K562 (cell line): ENCODE measurements at regions not wholly inside any gene's neighbourhood (a gene's known extent, or its start where the extent isn't known, plus 50 kb on each side); places are given as distances from the start of the nearest gene placed in this dataset.
A peak's percentile ranks its signal among the peaks of the same experiment; 100 is the strongest.

ENCODE experiments used
- BACH1 ChIP-seq: fragments of 200-800 bp; sonication (Bioruptor generic); IDR thresholded peaks from 2 replicates; pipeline ENCODE4 v1.6.1; 2016; ENCODE audit warnings: missing genetic modification characterization, missing compliant biosample characterization
- CBX3 ChIP-seq, 2 experiments: IDR thresholded peaks; 1 replicate in 1 of 2; 2 replicates in 1 of 2; pipeline ENCODE4 v1.6.1; 2012; ENCODE audit warnings: inconsistent platforms in 2 of 2, low read length in 2 of 2, borderline replicate concordance in 1 of 2, control low read depth in 1 of 2
- FOSL1 ChIP-seq: fragments of 200-800 bp; sonication (Bioruptor generic); conservative IDR thresholded peaks from 2 replicates; pipeline ENCODE4 v1.6.1; 2016; ENCODE audit warnings: missing genetic modification characterization, missing compliant biosample characterization
- FOXP1 ChIP-seq: sonication (generic); formaldehyde crosslinking; IDR thresholded peaks from 2 replicates; pipeline ENCODE4 v1.8.0; 2022; ENCODE audit warnings: mild to moderate bottlenecking, missing genetic modification reagents
- JUN ChIP-seq, 2 experiments: sonication (generic) in 1 of 2; formaldehyde crosslinking in 1 of 2; IDR thresholded peaks; 2 replicates each; pipeline versions ENCODE4 v1.6.1 to v1.8.0; 2012 to 2022; ENCODE audit warnings: borderline replicate concordance in 2 of 2, mild to moderate bottlenecking in 2 of 2, improper control_type of control experiment in 1 of 2, low read depth in 1 of 2, low read length in 1 of 2, missing genetic modification reagents in 1 of 2
- MYNN ChIP-seq, 2 experiments: sonication (generic); formaldehyde crosslinking in 1 of 2; IDR thresholded peaks; 2 replicates each; pipeline versions ENCODE4 v1.5.0 to v1.6.1; 2016 to 2020; ENCODE audit warnings: antibody characterized with exemption in 1 of 2, missing genetic modification reagents in 1 of 2
- POLR2AphosphoS2 ChIP-seq: IDR thresholded peaks from 2 replicates; pipeline ENCODE4 v1.6.1; 2012; ENCODE audit warnings: low read length, improper control_type of control experiment
- RBM15 ChIP-seq: fragments of 200-400 bp; formaldehyde crosslinking; IDR thresholded peaks from 2 replicates; pipeline ENCODE4 v1.6.1; 2018; ENCODE audit warnings: mild to moderate bottlenecking, low read length, moderate library complexity; ENCODE audit not compliant: insufficient read depth
- SIN3A ChIP-seq, 2 experiments: fragments of 150-350 bp in 1 of 2; IDR thresholded peaks; 2 replicates each; pipeline ENCODE4 v1.6.1; 2011 to 2016; ENCODE audit warnings: borderline replicate concordance in 2 of 2, low read depth in 2 of 2, low read length in 2 of 2, mild to moderate bottlenecking in 2 of 2, moderate library complexity in 2 of 2; ENCODE audit not compliant: control insufficient read depth in 1 of 2
- ZNF133 ChIP-seq: fragments of 250-450 bp; sonication (Bioruptor Pico); IDR thresholded peaks from 2 replicates; pipeline ENCODE4 v1.4.0; 2020; ENCODE audit warnings: mild to moderate bottlenecking
- ZNF146 ChIP-seq: IDR thresholded peaks from one replicate; pipeline ENCODE4 v1.6.1; 2018; ENCODE audit warnings: missing compliant biosample characterization; ENCODE audit not compliant: unreplicated experiment
- ZNF354B ChIP-seq: fragments of 250-450 bp; sonication (Bioruptor Pico); IDR thresholded peaks from 2 replicates; pipeline ENCODE4 v1.4.0; 2020
- TF ChIP-seq, protein P1 (sequence below): sonication (generic); formaldehyde crosslinking; IDR thresholded peaks from 2 replicates; pipeline ENCODE4 v1.8.1; 2022; ENCODE audit warnings: missing genetic modification reagents
- TF ChIP-seq, protein P2 (sequence below): sonication (generic); formaldehyde crosslinking; IDR thresholded peaks from 2 replicates; pipeline ENCODE4 v1.8.1; 2023; ENCODE audit warnings: mild to moderate bottlenecking, missing genetic modification reagents
- TF ChIP-seq, protein P3 (sequence below): fragments of 250-450 bp; sonication (Bioruptor Pico); IDR thresholded peaks from 2 replicates; pipeline ENCODE4 v1.8.0; 2022; ENCODE audit warnings: inconsistent platforms
- TF ChIP-seq, protein P4 (sequence below): fragments of 250-450 bp; sonication (Bioruptor Pico); IDR thresholded peaks from 2 replicates; pipeline ENCODE4 v1.4.0; 2020; ENCODE audit warnings: mild to moderate bottlenecking, moderate library complexity, borderline replicate concordance

DNA sequence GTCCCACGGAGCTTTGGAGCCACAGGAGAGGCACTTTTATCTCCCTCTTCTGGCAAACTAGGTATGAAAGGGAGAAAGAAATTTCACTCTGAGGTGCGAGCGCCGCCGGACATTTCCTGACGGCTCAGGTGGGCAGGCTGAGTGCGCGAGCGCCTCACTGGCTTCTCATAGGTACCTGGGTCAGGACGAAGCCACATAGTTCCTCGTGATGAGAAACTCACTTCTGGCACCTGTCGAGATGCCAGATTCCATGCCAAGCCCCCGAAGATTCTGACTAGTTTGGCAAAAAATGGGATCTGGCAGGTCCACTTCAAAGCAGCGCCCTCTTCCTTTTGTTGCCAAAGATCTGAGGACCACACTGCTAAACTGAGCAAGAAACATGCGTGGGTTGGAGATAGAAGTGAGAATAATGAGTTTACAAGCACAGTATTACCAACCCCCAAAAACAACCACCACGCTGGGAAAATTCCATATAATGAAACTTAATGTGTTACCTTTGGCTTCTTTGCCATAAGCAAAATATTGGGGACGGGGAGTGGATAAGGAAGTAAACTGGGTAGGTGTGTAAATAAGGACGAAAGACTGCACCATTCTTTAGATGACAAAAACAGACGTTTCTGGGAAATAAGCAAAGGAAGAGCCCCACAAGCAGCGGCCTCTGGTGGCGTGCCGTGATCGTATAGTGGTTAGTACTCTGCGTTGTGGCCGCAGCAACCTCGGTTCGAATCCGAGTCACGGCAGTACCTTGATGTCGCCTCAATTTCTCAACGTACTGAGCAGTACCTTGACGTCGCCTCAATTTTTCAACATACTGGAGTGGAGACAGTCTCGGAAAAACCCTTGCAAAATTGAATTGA is 89.8 kb upstream of the PRSS16 start (continued):
- TF ChIP-seq, protein P1, sequence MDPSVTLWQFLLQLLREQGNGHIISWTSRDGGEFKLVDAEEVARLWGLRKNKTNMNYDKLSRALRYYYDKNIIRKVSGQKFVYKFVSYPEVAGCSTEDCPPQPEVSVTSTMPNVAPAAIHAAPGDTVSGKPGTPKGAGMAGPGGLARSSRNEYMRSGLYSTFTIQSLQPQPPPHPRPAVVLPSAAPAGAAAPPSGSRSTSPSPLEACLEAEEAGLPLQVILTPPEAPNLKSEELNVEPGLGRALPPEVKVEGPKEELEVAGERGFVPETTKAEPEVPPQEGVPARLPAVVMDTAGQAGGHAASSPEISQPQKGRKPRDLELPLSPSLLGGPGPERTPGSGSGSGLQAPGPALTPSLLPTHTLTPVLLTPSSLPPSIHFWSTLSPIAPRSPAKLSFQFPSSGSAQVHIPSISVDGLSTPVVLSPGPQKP: no peak
- no peak for TF ChIP-seq BACH1 (tag)
- peak in 1 of 2 experiments; percentile 41; a peak in 1 of 3 replicates for TF ChIP-seq CBX3 (IDR thresholded peaks at IDR 0.05; ENCODE audit: borderline replicate concordance in 1 of 2, low read length in 2 of 2)
- TF ChIP-seq POLR2AphosphoS2: no peak
- no peak for TF ChIP-seq ZNF354B (CRISPR knock-in tag)
- TF ChIP-seq MYNN (IDR thresholded peaks at IDR 0.05): no peak
- TF ChIP-seq MYNN (CRISPR knock-in tag; IDR thresholded peaks at IDR 0.05): no peak
- TF ChIP-seq ZNF133 (CRISPR knock-in tag): no peak
- no peak for TF ChIP-seq SIN3A (IDR thresholded peaks at IDR 0.05; ENCODE audit: borderline replicate concordance in 2 of 2, control insufficient read depth in 1 of 2, low read depth in 2 of 2, low read length in 2 of 2)
- no peak for TF ChIP-seq JUN (IDR thresholded peaks at IDR 0.05; ENCODE audit: borderline replicate concordance, low read depth, low read length)
- no peak for TF ChIP-seq JUN (CRISPR knock-in tag; IDR thresholded peaks at IDR 0.05; ENCODE audit: borderline replicate concordance)
- TF ChIP-seq, protein P2, sequence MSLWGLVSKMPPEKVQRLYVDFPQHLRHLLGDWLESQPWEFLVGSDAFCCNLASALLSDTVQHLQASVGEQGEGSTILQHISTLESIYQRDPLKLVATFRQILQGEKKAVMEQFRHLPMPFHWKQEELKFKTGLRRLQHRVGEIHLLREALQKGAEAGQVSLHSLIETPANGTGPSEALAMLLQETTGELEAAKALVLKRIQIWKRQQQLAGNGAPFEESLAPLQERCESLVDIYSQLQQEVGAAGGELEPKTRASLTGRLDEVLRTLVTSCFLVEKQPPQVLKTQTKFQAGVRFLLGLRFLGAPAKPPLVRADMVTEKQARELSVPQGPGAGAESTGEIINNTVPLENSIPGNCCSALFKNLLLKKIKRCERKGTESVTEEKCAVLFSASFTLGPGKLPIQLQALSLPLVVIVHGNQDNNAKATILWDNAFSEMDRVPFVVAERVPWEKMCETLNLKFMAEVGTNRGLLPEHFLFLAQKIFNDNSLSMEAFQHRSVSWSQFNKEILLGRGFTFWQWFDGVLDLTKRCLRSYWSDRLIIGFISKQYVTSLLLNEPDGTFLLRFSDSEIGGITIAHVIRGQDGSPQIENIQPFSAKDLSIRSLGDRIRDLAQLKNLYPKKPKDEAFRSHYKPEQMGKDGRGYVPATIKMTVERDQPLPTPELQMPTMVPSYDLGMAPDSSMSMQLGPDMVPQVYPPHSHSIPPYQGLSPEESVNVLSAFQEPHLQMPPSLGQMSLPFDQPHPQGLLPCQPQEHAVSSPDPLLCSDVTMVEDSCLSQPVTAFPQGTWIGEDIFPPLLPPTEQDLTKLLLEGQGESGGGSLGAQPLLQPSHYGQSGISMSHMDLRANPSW (CRISPR knock-in tag): peak; percentile 93; the same call in 1 of the 2 replicates
- no peak for TF ChIP-seq RBM15
- TF ChIP-seq, protein P3, sequence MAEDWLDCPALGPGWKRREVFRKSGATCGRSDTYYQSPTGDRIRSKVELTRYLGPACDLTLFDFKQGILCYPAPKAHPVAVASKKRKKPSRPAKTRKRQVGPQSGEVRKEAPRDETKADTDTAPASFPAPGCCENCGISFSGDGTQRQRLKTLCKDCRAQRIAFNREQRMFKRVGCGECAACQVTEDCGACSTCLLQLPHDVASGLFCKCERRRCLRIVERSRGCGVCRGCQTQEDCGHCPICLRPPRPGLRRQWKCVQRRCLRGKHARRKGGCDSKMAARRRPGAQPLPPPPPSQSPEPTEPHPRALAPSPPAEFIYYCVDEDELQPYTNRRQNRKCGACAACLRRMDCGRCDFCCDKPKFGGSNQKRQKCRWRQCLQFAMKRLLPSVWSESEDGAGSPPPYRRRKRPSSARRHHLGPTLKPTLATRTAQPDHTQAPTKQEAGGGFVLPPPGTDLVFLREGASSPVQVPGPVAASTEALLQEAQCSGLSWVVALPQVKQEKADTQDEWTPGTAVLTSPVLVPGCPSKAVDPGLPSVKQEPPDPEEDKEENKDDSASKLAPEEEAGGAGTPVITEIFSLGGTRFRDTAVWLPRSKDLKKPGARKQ (CRISPR knock-in tag): no peak
- TF ChIP-seq FOXP1 (CRISPR knock-in tag): no peak
- TF ChIP-seq ZNF146 (CRISPR knock-in tag): no peak
- peak; percentile 51 for TF ChIP-seq FOSL1 (tag)
- TF ChIP-seq, protein P4, sequence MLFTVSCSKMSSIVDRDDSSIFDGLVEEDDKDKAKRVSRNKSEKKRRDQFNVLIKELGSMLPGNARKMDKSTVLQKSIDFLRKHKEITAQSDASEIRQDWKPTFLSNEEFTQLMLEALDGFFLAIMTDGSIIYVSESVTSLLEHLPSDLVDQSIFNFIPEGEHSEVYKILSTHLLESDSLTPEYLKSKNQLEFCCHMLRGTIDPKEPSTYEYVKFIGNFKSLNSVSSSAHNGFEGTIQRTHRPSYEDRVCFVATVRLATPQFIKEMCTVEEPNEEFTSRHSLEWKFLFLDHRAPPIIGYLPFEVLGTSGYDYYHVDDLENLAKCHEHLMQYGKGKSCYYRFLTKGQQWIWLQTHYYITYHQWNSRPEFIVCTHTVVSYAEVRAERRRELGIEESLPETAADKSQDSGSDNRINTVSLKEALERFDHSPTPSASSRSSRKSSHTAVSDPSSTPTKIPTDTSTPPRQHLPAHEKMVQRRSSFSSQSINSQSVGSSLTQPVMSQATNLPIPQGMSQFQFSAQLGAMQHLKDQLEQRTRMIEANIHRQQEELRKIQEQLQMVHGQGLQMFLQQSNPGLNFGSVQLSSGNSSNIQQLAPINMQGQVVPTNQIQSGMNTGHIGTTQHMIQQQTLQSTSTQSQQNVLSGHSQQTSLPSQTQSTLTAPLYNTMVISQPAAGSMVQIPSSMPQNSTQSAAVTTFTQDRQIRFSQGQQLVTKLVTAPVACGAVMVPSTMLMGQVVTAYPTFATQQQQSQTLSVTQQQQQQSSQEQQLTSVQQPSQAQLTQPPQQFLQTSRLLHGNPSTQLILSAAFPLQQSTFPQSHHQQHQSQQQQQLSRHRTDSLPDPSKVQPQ (CRISPR knock-in tag): no peak
